Breast epithelium (tissue), 4 donors: ENCODE measurements at regions not wholly inside any gene's neighbourhood (a gene's known extent, or its start where the extent isn't known, plus 50 kb on each side); places are given as distances from the start of the nearest gene placed in this dataset.

Experiments used
- DNase-seq, 2 donors: peaks; one replicate each; pipeline ENCODE4 v3.0.0-alpha.2; 2019; ENCODE audit warnings: low spot score in 2 of 2
- H3K27ac ChIP-seq, 2 donors: fragments of 200-600 bp; sonication (generic) in 1 of 2; one replicate each; pipeline ENCODE4 v1.5.1; 2016 to 2019; ENCODE audit warnings: mild to moderate bottlenecking in 1 of 2
- H3K27me3 ChIP-seq, 2 donors: fragments of 200-600 bp; sonication (generic) in 1 of 2; one replicate each; pipeline versions ENCODE4 v1.5.1 to v1.6.0; 2017 to 2019; ENCODE audit warnings: control low read depth in 1 of 2, mild to moderate bottlenecking in 1 of 2
- H3K36me3 ChIP-seq: fragments of 200-600 bp; one replicate; pipeline ENCODE4 v1.5.1; 2019
- H3K4me1 ChIP-seq, 2 donors: fragments of 200-600 bp; sonication (generic); one replicate each; pipeline ENCODE4 v1.5.1; 2016 to 2019; ENCODE audit warnings: control low read depth in 1 of 2
- H3K4me3 ChIP-seq, 3 donors: fragments of 200-600 bp; sonication (generic); 1 replicate in 2 of 3; 2 replicates in 1 of 3; pipeline ENCODE4 v1.5.1; 2016 to 2019; ENCODE audit warnings: mild to moderate bottlenecking in 3 of 3, moderate library complexity in 2 of 3
- H3K9me3 ChIP-seq, 2 donors: fragments of 200-600 bp; sonication (generic) in 1 of 2; one replicate each; pipeline ENCODE4 v1.5.1; 2016 to 2019; ENCODE audit warnings: control low read depth in 1 of 2
- POLR2A ChIP-seq: fragments of 450-650 bp; IDR thresholded peaks from one replicate; pipeline ENCODE4 v1.6.1; 2016; ENCODE audit warnings: antibody characterized with exemption, mild to moderate bottlenecking, moderate library complexity
- POLR2AphosphoS5 ChIP-seq, 3 donors: sonication (generic); formaldehyde crosslinking; IDR thresholded peaks; one replicate each; pipeline ENCODE4 v1.6.1; 2017; ENCODE audit warnings: antibody characterized with exemption in 3 of 3
- intact Hi-C: fragments of 100-400 bp; cut with DNase I; formaldehyde crosslinking; loops from one replicate; pipeline ENCODE4 v1.15.1; 2023; ENCODE audit warnings: low total_unique reads
- TF ChIP-seq, protein P1 (sequence below), 3 donors: fragments of 450-650 bp; IDR thresholded peaks; one replicate each; pipeline ENCODE4 v1.5.1; 2016 to 2017; ENCODE audit warnings: antibody characterized with exemption in 3 of 3, mild to moderate bottlenecking in 3 of 3, moderate library complexity in 3 of 3

DNA sequence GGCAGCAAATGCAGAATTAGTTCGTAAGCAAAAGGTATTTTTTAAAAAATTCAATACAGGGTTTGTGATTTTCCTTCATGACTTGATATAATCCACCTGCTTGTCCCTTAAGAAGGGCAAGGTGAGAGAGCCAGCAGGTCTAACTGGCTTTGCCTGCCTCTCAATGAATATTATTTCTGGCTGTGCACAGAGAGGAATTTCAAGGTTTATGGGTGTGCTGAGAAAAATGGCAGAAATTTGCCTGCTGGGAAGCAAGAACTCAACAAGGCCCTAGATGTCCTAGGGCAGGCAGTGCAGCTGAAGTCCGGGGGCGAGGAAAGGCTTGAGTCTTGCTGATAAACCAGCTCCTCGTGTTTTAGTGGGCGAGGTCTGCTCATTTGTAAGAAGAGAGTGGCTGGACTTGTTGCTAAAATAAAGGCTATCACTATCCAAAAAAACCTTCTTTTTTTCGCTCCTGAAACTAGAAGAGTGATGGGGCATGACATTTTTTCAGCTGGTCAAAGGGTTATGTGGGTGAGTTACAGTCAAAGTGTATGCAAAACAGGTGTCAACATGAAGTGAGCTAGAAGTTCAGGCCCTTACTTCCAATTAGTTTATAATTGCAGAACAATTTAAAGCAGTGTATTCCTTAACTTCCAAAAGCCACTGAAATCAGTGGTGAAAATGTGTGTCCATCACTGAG lies 385.8 kb upstream of the KLF6 start:
- Histone ChIP-seq H3K4me3 (no peak overlapping the region), H3K27me3 (no peaks in the 10 kb centered on the region), H3K36me3 (no peaks in the 10 kb centered on the region), H3K9me3 (no peaks in the 10 kb centered on the region), H3K27ac (no peak overlapping the region), H3K4me1 (no peaks in the 10 kb centered on the region)
- intact Hi-C loops = no loop called here
- no peak for DNase-seq
- TF ChIP-seq POLR2AphosphoS5 (IDR thresholded peaks at IDR 0.05) (no peak), POLR2A (no peak)
- TF ChIP-seq, protein P1, sequence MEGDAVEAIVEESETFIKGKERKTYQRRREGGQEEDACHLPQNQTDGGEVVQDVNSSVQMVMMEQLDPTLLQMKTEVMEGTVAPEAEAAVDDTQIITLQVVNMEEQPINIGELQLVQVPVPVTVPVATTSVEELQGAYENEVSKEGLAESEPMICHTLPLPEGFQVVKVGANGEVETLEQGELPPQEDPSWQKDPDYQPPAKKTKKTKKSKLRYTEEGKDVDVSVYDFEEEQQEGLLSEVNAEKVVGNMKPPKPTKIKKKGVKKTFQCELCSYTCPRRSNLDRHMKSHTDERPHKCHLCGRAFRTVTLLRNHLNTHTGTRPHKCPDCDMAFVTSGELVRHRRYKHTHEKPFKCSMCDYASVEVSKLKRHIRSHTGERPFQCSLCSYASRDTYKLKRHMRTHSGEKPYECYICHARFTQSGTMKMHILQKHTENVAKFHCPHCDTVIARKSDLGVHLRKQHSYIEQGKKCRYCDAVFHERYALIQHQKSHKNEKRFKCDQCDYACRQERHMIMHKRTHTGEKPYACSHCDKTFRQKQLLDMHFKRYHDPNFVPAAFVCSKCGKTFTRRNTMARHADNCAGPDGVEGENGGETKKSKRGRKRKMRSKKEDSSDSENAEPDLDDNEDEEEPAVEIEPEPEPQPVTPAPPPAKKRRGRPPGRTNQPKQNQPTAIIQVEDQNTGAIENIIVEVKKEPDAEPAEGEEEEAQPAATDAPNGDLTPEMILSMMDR (IDR thresholded peaks at IDR 0.05) = no peak

DNA sequence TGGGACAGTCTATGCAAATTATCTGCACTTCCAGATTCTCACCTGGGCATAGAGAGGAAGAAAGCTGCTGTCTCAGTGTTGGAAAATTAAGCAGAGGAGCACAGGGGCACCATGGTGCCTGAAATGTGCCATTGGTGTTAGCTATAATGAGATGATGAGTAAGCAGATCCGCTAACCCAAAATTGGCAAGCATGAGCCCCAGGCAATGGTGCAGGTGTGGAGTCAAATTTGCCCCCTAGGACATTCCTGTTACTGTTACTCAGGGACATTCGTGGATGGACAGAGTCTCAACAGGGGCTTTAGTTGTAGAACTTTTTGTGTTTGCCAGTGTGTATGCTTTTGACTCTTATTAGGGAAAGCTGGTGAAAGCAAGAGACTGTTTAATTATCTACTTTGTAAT lies 385.2 kb upstream of the KLF6 start:
- H3K4me1 ChIP-seq = no peaks in the 10 kb centered on the region
- TF ChIP-seq, protein P1 (IDR thresholded peaks at IDR 0.05) = no peak
- no peak for TF ChIP-seq POLR2AphosphoS5 (IDR thresholded peaks at IDR 0.05)
- TF ChIP-seq POLR2A = no peak
- DNase-seq = no peak
- no peaks in the 10 kb centered on the region for H3K27me3 ChIP-seq
- H3K27ac ChIP-seq = no peak overlapping the region
- intact Hi-C loops = no loop called here
- no peaks in the 10 kb centered on the region for H3K36me3 ChIP-seq
- H3K4me3 ChIP-seq = no peak overlapping the region
- no peaks in the 10 kb centered on the region for H3K9me3 ChIP-seq

- Histone ChIP-seq H3K27me3 (no peaks in the 10 kb centered on the region), H3K27ac (no peak overlapping the region), H3K9me3 (no peaks in the 10 kb centered on the region), H3K4me3 (no peak overlapping the region), H3K4me1 (no peaks in the 10 kb centered on the region), H3K36me3 (no peaks in the 10 kb centered on the region)
- intact Hi-C loops = no loop called here
- TF ChIP-seq POLR2A (no peak), POLR2AphosphoS5 (IDR thresholded peaks at IDR 0.05) (no peak)
- TF ChIP-seq, protein P1 (IDR thresholded peaks at IDR 0.05) = no peak
- no peak for DNase-seq
Observed at GRCh38 chr10:4169448-4169847, 384.4 kb upstream of the KLF6 start.

DNA sequence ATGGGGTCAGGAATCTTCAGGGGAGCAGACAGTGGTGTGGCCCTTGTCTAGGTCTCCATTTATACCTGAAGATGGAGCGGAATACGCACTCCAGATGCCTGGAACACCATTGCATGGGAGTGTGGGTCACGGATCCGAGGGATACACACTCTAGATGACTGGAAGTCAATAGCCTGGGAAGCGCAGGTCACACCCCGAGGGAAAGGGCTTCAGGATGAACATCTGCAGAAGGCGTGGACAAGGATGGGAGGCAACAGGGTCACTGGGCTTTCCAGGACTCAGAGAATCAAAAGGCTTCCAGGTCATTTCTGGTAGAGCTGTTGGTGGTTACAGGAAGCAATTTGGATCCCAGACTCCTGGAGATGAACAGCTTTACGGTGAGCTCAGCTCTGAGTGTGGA lies 382.2 kb upstream of the KLF6 start:
- Histone ChIP-seq H3K4me1 (no peaks in the 10 kb centered on the region), H3K36me3 (no peaks in the 10 kb centered on the region), H3K4me3 (no peak overlapping the region), H3K9me3 (no peaks in the 10 kb centered on the region), H3K27me3 (no peaks in the 10 kb centered on the region), H3K27ac (no peak overlapping the region)
- no peak for DNase-seq
- intact Hi-C loops = no loop called here
- TF ChIP-seq POLR2A (no peak), POLR2AphosphoS5 (IDR thresholded peaks at IDR 0.05) (no peak)
- TF ChIP-seq, protein P1 (IDR thresholded peaks at IDR 0.05) = no peak

DNA sequence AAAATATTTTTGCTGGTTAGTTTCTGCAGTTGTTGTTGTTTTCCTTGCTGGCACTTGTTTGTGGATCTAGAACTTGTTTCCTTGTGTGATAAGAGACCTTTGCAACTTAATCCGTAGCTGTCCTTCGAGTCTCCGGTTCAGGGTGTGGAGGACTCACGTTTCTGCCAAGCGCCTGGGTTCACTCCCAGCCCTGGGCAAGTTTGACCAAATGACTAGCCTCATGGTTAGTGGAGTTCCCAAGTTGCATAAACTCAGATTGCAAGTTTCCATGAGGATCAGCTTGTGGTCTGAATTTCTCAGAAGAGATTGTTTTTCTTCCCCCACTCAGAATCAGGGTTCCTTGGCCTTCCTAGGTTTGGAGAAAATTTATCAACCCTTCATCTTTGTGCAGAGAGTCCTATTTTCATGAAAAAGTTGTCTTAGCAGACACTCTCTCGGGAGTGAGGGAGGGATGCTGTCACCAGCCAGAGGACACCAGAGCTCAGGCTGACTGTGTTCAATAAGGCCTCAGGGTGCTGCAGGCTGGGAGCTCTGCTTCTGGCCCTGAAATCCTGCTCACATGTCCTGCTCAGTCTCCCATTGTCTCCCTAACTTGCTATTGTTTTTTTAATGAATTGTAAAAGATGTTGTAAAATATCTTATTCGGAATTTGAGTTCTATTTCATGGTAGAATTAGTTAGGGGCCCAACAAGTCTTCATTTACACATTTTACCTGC lies 377.7 kb upstream of the KLF6 start:
- DNase-seq = no peak
- TF ChIP-seq POLR2AphosphoS5 (IDR thresholded peaks at IDR 0.05) (no peak), POLR2A (no peak)
- TF ChIP-seq, protein P1 (IDR thresholded peaks at IDR 0.05) = no peak
- no peaks in the 10 kb centered on the region for H3K9me3 ChIP-seq
- no peak overlapping the region for H3K27ac ChIP-seq
- no peak overlapping the region for H3K4me3 ChIP-seq
- no peaks in the 10 kb centered on the region for H3K36me3 ChIP-seq
- intact Hi-C loops = loop anchor here (5.0 kb wide), 1 partner anchor 930 kb away; no protein-coding TSS in a partner anchor
- no peaks in the 10 kb centered on the region for H3K4me1 ChIP-seq
- no peaks in the 10 kb centered on the region for H3K27me3 ChIP-seq
